Epithelial cell of proximal tubule (primary cell): ENCODE measurements at regions not wholly inside any gene's neighbourhood (a gene's known extent, or its start where the extent isn't known, plus 50 kb on each side); places are given as distances from the start of the nearest gene placed in this dataset.
"Not testable (repeated sequence)": the region's sequence is repeated elsewhere in the genome, so short reads cannot be mapped to it uniquely, and the experiment has no call there.

Experiments
- DNase-seq: peaks from one replicate; pipeline ENCODE4 v3.0.0-alpha.2; 2011; ENCODE audit warnings: low read depth
- H3K4me3 ChIP-seq: 2 replicates; pipeline ENCODE4 v1.5.1; 2011; ENCODE audit warnings: low read depth, mild to moderate bottlenecking, low read length
- TF ChIP-seq, protein P1 (sequence below): conservative IDR thresholded peaks from 2 replicates; pipeline ENCODE4 v1.5.1; 2012; ENCODE audit warnings: low read depth, mild to moderate bottlenecking, low read length

DNA sequence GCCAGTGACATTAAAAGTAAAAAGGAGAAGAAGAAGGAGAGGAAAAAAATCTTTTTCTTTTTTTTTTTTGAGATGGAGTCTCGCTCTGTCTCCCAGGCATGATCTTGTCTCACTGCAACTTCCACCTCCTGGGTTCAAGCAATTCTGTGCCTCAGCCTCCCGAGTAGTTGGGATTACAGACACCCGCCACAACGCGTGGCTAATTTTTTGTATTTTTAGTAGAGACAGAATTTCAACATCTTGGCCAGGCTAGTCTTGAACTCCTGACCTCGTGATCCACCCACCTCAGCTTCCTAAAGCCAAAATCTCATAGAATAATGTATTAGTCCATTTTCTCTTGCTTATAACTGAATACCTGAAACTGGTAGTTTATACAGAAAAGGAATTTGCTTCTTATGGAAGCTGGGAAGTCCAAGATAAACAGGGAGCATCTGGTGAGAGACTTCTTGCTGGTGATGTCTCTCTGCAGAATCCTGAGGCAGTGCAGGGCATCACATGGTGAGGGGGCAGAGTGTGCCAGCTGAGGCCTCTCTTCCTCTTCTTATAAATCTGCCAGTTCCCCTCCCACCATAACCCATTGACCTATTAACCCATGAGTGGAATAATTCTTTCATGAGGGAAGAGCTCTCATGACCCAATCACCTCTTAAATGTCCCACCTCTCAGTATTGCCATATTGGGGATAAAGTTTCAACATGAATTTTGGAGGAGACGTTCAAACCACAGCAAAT lies 466.3 kb downstream of the GADD45G start:
- no peak for DNase-seq
- TF ChIP-seq, protein P1, sequence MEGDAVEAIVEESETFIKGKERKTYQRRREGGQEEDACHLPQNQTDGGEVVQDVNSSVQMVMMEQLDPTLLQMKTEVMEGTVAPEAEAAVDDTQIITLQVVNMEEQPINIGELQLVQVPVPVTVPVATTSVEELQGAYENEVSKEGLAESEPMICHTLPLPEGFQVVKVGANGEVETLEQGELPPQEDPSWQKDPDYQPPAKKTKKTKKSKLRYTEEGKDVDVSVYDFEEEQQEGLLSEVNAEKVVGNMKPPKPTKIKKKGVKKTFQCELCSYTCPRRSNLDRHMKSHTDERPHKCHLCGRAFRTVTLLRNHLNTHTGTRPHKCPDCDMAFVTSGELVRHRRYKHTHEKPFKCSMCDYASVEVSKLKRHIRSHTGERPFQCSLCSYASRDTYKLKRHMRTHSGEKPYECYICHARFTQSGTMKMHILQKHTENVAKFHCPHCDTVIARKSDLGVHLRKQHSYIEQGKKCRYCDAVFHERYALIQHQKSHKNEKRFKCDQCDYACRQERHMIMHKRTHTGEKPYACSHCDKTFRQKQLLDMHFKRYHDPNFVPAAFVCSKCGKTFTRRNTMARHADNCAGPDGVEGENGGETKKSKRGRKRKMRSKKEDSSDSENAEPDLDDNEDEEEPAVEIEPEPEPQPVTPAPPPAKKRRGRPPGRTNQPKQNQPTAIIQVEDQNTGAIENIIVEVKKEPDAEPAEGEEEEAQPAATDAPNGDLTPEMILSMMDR = no peak
- no peak overlapping the region for H3K4me3 ChIP-seq

DNA sequence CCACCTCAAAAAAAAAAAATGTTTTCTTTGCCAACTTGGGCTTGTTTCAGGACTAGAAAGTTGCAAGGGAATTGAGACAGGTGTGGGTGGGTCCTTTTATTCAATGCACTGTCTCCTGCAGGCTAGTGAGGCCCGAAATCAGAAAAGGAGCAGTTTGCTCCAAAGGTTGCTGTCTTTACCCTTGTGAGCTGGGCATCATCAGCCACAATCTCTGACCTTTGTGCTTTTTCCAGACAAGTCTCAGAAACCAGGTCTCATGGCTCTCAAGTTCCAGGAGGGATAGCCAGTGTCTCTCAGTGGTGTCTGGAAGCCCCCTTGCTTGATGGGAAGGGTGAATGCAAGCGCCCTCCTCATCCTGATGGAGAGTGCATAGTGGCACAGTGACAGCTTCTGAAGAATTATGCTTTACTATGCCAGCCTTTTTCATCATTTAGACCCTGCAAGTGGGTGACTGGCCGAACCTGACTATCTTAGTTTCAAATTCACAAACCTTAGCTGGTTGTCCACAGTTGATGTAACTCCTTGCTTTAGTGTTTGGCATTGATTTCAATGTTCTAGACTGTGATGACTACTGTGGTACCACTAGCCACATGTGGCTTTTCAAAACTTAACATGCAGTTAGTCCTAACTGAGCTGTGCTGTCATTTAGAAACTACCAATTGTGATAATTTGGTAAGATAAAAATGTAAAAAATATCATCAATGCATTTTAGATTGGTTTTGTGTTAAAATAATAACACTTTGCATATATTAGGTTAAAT lies 468.6 kb downstream of the GADD45G start:
- H3K4me3 ChIP-seq = no peak overlapping the region
- no peak for DNase-seq
- TF ChIP-seq, protein P1 = no peak

DNA sequence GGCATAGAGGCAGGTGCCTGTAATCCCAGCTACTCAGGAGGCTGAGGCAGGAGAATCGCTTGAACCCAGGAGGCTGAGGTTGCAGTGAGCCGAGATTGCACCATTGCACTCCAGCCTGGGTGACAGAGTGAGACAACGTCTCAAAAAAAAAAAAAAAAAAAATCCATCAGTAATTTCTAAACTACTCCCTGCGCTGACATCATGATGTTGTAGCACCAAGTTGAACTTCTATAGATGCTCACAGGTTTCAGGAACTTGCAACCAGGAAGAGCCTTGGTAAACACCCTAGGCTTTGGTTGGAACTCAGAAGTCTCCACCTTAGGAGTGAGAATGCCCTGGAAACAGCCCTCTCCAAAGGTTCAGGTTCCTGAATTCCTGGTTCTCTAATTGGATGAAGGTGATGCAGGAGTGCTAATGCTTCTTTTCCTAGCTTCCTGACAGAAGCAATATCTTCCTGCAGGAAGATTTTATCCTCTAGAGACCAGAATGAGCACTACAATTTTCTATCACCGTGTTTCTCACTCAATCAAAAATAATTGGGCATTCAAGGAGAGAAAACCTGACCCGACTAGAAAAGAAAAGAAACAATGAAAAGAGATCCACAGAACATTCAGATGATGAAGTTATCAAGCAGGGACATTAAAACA lies 469.6 kb downstream of the GADD45G start:
- no peak overlapping the region for H3K4me3 ChIP-seq
- TF ChIP-seq, protein P1 = no peak
- no peak for DNase-seq

- not testable (repeated sequence) for DNase-seq, H3K4me3 ChIP-seq
Measured at GRCh38 chr9:90077598-90077997, 472.8 kb downstream of the GADD45G start.

- no peak overlapping the region for H3K4me3 ChIP-seq
- TF ChIP-seq, protein P1 = no peak
- no peak for DNase-seq
Measured at GRCh38 chr9:90078988-90079421, 474.2 kb downstream of the GADD45G start.

DNA sequence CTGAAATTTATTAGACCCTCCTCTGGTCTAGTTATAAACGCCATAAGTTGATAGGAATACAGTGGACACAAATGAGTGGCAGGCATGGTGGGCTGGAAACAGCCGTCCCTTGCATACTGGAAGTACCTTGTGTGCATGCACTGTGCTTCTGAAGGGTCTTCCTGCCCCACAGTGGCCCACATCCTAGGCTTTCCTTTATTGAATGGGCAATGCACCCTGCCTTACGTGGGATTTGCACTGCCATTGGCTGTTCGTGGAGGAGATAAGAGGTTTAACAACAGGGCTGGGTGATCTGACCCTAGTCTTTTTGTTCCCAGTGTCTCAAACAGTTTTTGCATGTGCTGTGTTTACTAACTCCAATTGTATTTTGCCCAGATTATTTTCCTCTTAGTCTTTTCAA lies 480.8 kb downstream of the GADD45G start:
- TF ChIP-seq, protein P1 = no peak
- no peak overlapping the region for H3K4me3 ChIP-seq
- no peak for DNase-seq

DNA sequence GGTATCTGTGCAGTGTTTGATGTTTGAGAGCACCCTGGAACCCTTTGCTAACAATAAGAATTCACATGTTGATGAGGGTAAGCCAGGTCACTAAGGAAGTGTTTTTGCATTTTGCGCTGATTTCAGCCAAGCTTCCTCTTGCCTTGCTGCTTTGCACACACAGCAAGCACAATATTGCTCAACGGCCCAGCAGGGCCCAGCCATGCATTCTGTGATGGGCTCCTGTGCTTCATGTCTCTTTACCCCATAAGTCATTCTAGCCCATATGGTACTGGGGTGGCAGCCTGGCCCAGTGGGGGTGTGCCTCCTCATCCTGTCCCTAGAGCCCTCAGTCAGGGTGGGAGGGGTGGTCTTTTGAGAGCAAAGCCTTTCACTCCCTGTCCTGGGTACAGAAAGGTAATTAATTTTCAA lies 481.3 kb downstream of the GADD45G start:
- TF ChIP-seq, protein P1 = no peak
- no peak overlapping the region for H3K4me3 ChIP-seq

More for the DNA sequence above, 481.3 kb downstream of the GADD45G start:
- no peak for DNase-seq
